Right cardiac atrium (tissue), 5 donors: ENCODE measurements at regions not wholly inside any gene's neighbourhood (a gene's known extent, or its start where the extent isn't known, plus 50 kb on each side); places are given as distances from the start of the nearest gene placed in this dataset.
A peak's percentile ranks its signal among the peaks of the same experiment; 100 is the strongest.
"Not testable (repeated sequence)": the region's sequence is repeated elsewhere in the genome, so short reads cannot be mapped to it uniquely, and the experiment has no call there.

Experiments used
- ATAC-seq, 2 donors: fragments of 200-7000 bp; cut with Tn5 transposase; one replicate each; pipeline versions ENCODE4 v1.8.0 to v1.9.1; 2020; ENCODE audit warnings: moderate library complexity in 2 of 2, mild to moderate bottlenecking in 1 of 2
- DNase-seq, 3 donors: peaks; one replicate each; pipeline ENCODE4 v3.0.0-alpha.2; 2020
- H3K27ac ChIP-seq: one replicate; pipeline ENCODE4 v1.5.1; 2013; ENCODE audit warnings: mild to moderate bottlenecking, low read length, control low read depth, moderate library complexity
- H3K27me3 ChIP-seq: one replicate; pipeline ENCODE4 v1.6.1; 2013; ENCODE audit not compliant: control insufficient read depth, insufficient read depth
- H3K4me1 ChIP-seq: one replicate; pipeline ENCODE4 v1.6.1; 2013; ENCODE audit warnings: low read length; ENCODE audit not compliant: control insufficient read depth, insufficient read depth
- H3K4me3 ChIP-seq: one replicate; pipeline ENCODE4 v1.5.1; 2013; ENCODE audit warnings: low read length, control low read depth
- H3K9me3 ChIP-seq: one replicate; pipeline ENCODE4 v1.6.1; 2013; ENCODE audit warnings: low read length; ENCODE audit not compliant: control insufficient read depth
- WGBS: extraction: QIAGEN DNeasy Blood & Tissue Kit; methylation state at CpG from one replicate; pipeline ENCODE4 v1.1.7; 2013; 5-methylcytosine and 5-hydroxymethylcytosine counted together
- intact Hi-C, 4 donors: fragments of 100-400 bp; cut with DNase I; formaldehyde crosslinking; loops; one replicate each; pipeline versions ENCODE4 v1.11.0 to v1.14.0; 2022 to 2023
- donor health status: healthy with polysubstance abuse.
- donor health status: DM: no; HTN: yes; CAD: no.
- donor health status: DM: no; HTN: no; CAD: no.
- donor health status: DM: no; HTN: yes; CAD: no; lungs with severe emphysema.
- donor health status: DM: yes; HTN: yes; CAD: no.

GRCh38 chr10:53487019-53487983, 714.7 kb upstream of the MBL2 start:
- Histone ChIP-seq H3K4me3 (no peak overlapping the region), H3K27ac (no peak overlapping the region), H3K9me3 (no peaks in the 10 kb centered on the region), H3K27me3 (no peaks in the 10 kb centered on the region), H3K4me1 (no peaks in the 10 kb centered on the region)
- intact Hi-C loops: no loop called here
- WGBS: 74% methylated on average over 17 of the region's 17 CpGs
- ATAC-seq (peak; percentile 65 to 72), DNase-seq (peak in 1 of 3 donors; percentile 21)

DNA sequence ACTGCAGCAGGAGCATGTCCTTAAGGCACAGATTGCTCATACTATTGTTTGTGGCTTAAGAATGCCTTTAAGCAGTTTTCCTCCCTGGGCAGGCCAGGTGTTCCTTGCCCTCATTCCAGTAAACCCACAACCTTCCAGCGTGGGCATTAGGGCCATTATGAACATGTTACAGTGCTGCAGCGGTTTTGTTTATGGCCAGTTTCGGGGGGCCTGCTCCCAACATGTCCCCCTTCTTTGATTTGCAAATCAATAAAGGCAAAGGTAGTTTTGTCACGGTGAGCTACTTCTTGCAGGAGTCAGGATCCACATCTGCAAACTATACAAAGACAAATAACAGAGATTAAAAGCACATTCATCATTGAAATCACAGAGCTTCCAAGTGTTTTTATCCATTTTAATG, 712.8 kb upstream of the MBL2 start:
- H3K27ac ChIP-seq, H3K27me3 ChIP-seq, intact Hi-C loops, H3K4me1 ChIP-seq, ATAC-seq, H3K9me3 ChIP-seq, DNase-seq, H3K4me3 ChIP-seq: not testable (repeated sequence)
- WGBS: 89% methylated on average over 4 of the region's 4 CpGs

DNA sequence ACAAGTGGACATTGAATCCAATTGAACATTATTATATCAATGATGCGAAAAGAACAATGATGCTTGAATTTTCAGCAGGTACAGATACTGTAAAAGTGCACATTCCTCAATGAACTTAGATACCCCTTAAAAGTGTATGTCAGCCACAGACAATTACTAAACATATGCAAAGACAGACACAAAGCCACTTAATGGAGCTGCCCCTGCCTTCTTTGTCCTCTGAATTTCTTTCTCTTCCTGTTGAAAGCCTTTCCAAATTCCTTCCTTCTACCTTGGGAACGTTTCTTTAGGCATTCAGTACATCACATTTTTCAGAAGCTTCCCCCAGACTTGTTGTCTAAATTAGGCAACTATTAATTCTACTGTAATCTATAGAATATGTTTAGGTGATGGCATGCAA, 706.8 kb upstream of the MBL2 start:
- DNase-seq (no peak), ATAC-seq (no peak)
- Histone ChIP-seq H3K27me3 (no peaks in the 10 kb centered on the region), H3K4me1 (no peaks in the 10 kb centered on the region), H3K9me3 (no peaks in the 10 kb centered on the region), H3K4me3 (no peak overlapping the region), H3K27ac (no peak overlapping the region)
- intact Hi-C loops: no loop called here
- WGBS: 54% methylated on average over 2 of the region's 2 CpGs

DNA sequence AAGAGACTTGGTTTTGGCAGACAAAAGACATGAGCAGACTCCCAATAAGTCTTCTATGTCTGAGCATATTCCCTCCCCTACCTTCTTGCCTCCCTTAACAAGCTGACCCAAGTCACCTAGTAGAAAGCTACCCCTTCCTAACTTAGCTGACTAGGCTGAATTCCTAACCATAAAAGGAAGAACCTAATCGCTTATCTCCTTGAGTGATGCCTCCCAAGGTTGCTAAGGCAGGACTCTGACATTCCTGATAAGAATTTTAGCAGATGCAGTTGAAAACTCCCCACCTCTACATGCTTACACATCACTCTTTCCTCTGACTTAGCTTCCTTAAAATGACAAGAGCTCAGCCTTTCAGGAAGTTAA, 704.7 kb upstream of the MBL2 start:
- ATAC-seq: no peak
- Histone ChIP-seq H3K4me1 (no peaks in the 10 kb centered on the region), H3K9me3 (no peaks in the 10 kb centered on the region), H3K27ac (no peak overlapping the region), H3K27me3 (no peaks in the 10 kb centered on the region), H3K4me3 (no peak overlapping the region)
- no peak for DNase-seq
- WGBS: 30% methylated on average over 1 of the region's 1 CpG
- intact Hi-C loops: no loop called here

GRCh38 chr10:53476650-53477312, 704.2 kb upstream of the MBL2 start:
- Histone ChIP-seq H3K9me3 (no peaks in the 10 kb centered on the region), H3K27me3 (no peaks in the 10 kb centered on the region), H3K4me1 (no peaks in the 10 kb centered on the region), H3K4me3 (no peak overlapping the region), H3K27ac (no peak overlapping the region)
- WGBS: 80% methylated on average over 3 of the region's 3 CpGs
- ATAC-seq (no peak), DNase-seq (no peak)
- intact Hi-C loops: no loop called here

DNA sequence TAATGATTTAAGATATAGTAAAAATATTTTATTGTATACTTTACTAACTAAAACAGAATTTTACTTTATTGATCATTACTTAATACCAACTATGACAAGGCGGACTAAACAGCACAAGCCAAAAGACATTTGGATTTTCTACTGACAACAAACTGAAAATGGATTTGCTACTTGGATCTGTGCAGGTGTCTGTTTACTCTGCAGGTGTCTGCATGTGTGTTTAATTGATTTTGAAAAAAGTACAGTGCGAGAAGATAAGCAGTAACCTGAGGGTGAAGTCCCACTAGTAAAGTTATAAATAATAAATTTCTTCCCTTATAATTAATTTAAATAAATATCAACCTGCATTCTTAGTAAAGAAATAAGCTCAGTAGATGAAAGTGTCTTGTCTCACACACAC, 696.8 kb upstream of the MBL2 start:
- intact Hi-C loops: no loop called here
- Histone ChIP-seq H3K27me3 (no peaks in the 10 kb centered on the region), H3K9me3 (no peaks in the 10 kb centered on the region), H3K27ac (no peak overlapping the region), H3K4me3 (no peak overlapping the region), H3K4me1 (no peaks in the 10 kb centered on the region)
- ATAC-seq: no peak
- DNase-seq: no peak
- WGBS: 94% methylated on average over 2 of the region's 2 CpGs

DNA sequence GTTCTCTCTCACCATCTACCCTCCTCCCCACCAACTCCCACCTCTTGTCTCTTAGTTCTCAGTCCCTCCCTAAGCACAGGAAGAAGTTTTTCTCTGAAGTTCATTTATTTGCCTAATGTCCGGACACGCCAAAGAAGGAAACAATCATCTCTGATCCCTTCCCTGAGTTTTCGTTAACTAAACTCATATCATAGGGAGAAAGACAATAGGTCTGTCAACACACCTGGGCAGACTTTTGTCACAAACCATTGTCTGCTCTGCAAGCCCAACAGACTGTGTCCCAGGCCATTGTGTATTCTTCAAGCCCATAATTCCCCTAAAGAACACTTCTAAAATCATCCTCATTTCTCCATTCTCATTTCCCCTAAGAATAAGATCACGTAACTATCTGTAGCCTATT, 691.0 kb upstream of the MBL2 start:
- intact Hi-C loops: no loop called here
- WGBS: 82% methylated on average over 4 of the region's 4 CpGs
- ATAC-seq (no peak), DNase-seq (no peak)
- no peak overlapping the region for H3K27ac ChIP-seq
- no peaks in the 10 kb centered on the region for H3K27me3 ChIP-seq
- no peaks in the 10 kb centered on the region for H3K4me1 ChIP-seq
- no peak overlapping the region for H3K4me3 ChIP-seq
- no peaks in the 10 kb centered on the region for H3K9me3 ChIP-seq

GRCh38 chr10:53458007-53458406, 685.4 kb upstream of the MBL2 start:
- H3K4me3 ChIP-seq: no peak overlapping the region
- H3K27me3 ChIP-seq: no peaks in the 10 kb centered on the region
- intact Hi-C loops: no loop called here
- ATAC-seq (no peak), DNase-seq (no peak)
- H3K27ac ChIP-seq: no peak overlapping the region
- WGBS: 56% methylated on average over 1 of the region's 1 CpG
- no peaks in the 10 kb centered on the region for H3K9me3 ChIP-seq
- no peaks in the 10 kb centered on the region for H3K4me1 ChIP-seq

GRCh38 chr10:53453196-53453595, 680.6 kb upstream of the MBL2 start:
- H3K4me3 ChIP-seq: no peak overlapping the region
- H3K4me1 ChIP-seq: no peaks in the 10 kb centered on the region
- H3K27me3 ChIP-seq: no peaks in the 10 kb centered on the region
- DNase-seq (no peak), ATAC-seq (no peak)
- H3K27ac ChIP-seq: no peak overlapping the region
- intact Hi-C loops: no loop called here
- WGBS: 42% methylated on average over 1 of the region's 1 CpG
- no peaks in the 10 kb centered on the region for H3K9me3 ChIP-seq

DNA sequence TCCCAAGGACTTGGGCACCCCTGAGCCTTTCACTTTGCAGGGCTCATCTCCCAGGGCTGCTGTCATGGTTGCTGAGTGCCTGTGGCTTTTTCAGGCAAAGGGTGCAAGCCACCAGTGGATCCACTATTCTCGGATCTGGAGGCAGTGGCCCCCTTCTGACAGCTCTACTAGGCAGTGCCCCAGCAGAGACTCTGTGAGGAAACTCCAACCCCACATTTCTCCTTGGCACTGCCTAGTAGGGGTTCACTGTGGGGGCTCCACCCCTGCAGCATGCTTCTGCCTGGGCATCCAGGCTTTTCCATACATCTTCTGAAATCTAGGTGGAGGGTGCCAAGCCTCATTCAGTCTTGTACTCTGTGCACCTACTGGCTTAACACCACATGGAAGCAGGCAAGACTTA, 675.0 kb upstream of the MBL2 start:
- H3K4me1 ChIP-seq: no peaks in the 10 kb centered on the region
- H3K27ac ChIP-seq: no peak overlapping the region
- H3K4me3 ChIP-seq: no peak overlapping the region
- peak in 1 of 3 donors; percentile 14 for DNase-seq
- no peak for ATAC-seq
- WGBS: 77% methylated on average over 1 of the region's 1 CpG
- H3K9me3 ChIP-seq: peaks cover 2% of the 10 kb centered on the region
- no peaks in the 10 kb centered on the region for H3K27me3 ChIP-seq
- intact Hi-C loops: no loop called here

DNA sequence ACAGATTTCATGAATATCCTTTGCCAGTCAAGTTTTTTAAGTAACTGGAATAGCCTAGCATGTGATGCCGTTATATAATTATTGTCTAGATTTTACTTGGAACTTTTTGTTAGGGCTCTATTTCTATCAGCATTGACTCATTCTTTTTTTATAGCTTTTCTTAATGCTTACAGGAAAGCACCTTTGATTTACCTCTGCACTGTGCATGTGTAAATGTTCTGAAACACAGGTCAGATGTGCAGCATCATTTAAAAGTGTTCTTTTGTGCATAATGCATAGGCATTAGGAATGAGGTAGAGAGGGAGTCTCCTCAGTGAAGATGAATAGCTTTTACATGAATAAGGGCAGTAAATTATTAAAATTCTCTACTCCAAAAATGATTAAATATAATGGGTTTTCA, 669.3 kb upstream of the MBL2 start:
- WGBS: 68% methylated on average over 1 of the region's 1 CpG

More for the DNA sequence above, 669.3 kb upstream of the MBL2 start:
- no peak for DNase-seq
- no peak overlapping the region for H3K4me3 ChIP-seq
- no peak for ATAC-seq
- no peaks in the 10 kb centered on the region for H3K4me1 ChIP-seq
- no peaks in the 10 kb centered on the region for H3K27me3 ChIP-seq
- H3K9me3 ChIP-seq: peaks cover 1% of the 10 kb centered on the region
- intact Hi-C loops: no loop called here
- H3K27ac ChIP-seq: no peak overlapping the region
